Osteocyte (in vitro differentiated cells): ENCODE measurements at regions not wholly inside any gene's neighbourhood (a gene's known extent, or its start where the extent isn't known, plus 50 kb on each side); places are given as distances from the start of the nearest gene placed in this dataset.

Source experiments
- DNase-seq: peaks from one replicate; pipeline ENCODE4 v3.0.0; 2021; ENCODE audit warnings: mixed read lengths; ENCODE audit not compliant: unreplicated experiment; ENCODE audit errors: extremely low spot score
- H3K27ac Mint-ChIP-seq: one replicate; pipeline ENCODE4 v1.8.0; 2021; ENCODE audit warnings: mild to moderate bottlenecking, mixed read lengths; ENCODE audit not compliant: unreplicated experiment
- H3K27me3 Mint-ChIP-seq: one replicate; pipeline ENCODE4 v1.8.0; 2021; ENCODE audit warnings: mixed read lengths; ENCODE audit not compliant: unreplicated experiment
- H3K36me3 Mint-ChIP-seq: one replicate; pipeline ENCODE4 v1.8.0; 2021; ENCODE audit warnings: mixed read lengths; ENCODE audit not compliant: unreplicated experiment
- H3K4me1 Mint-ChIP-seq: one replicate; pipeline ENCODE4 v1.8.0; 2021; ENCODE audit warnings: mixed read lengths; ENCODE audit not compliant: unreplicated experiment
- H3K4me3 Mint-ChIP-seq: one replicate; pipeline ENCODE4 v1.8.0; 2021; ENCODE audit warnings: mild to moderate bottlenecking, moderate library complexity, mixed read lengths; ENCODE audit not compliant: unreplicated experiment
- H3K9me3 Mint-ChIP-seq: one replicate; pipeline ENCODE4 v1.8.0; 2021; ENCODE audit warnings: mixed read lengths; ENCODE audit not compliant: unreplicated experiment
- CTCF ChIP-seq: fragments of 200-600 bp; sonication (generic); IDR thresholded peaks from 2 replicates; pipeline ENCODE4 v1.5.0; 2021; ENCODE audit warnings: antibody characterized with exemption, mild to moderate bottlenecking, moderate library complexity

- peaks cover 10% of the 10 kb centered on the region for H3K9me3 Mint-ChIP-seq
- TF ChIP-seq CTCF, result no peak
- no peak overlapping the region for H3K4me3 Mint-ChIP-seq
- H3K27me3 Mint-ChIP-seq, result no peaks in the 10 kb centered on the region
- H3K36me3 Mint-ChIP-seq, result no peaks in the 10 kb centered on the region
- H3K27ac Mint-ChIP-seq, result no peak overlapping the region
- DNase-seq, result no peak
- H3K4me1 Mint-ChIP-seq, result no peaks in the 10 kb centered on the region
Measured at GRCh38 chr6:115241373-115241772, 819.3 kb downstream of the FRK start.

- Mint-ChIP-seq H3K4me3 (no peak overlapping the region), H3K9me3 (peaks cover 7% of the 10 kb centered on the region), H3K36me3 (no peaks in the 10 kb centered on the region), H3K27ac (no peak overlapping the region), H3K4me1 (no peaks in the 10 kb centered on the region), H3K27me3 (no peaks in the 10 kb centered on the region)
- no peak for TF ChIP-seq CTCF
- no peak for DNase-seq
Measured at GRCh38 chr6:115221198-115221597, 839.5 kb downstream of the FRK start.

- no peak overlapping the region for H3K27ac Mint-ChIP-seq
- H3K4me3 Mint-ChIP-seq, result no peak overlapping the region
- no peaks in the 10 kb centered on the region for H3K36me3 Mint-ChIP-seq
- no peak for DNase-seq
- TF ChIP-seq CTCF, result no peak
- H3K27me3 Mint-ChIP-seq, result no peaks in the 10 kb centered on the region
- H3K9me3 Mint-ChIP-seq, result peaks cover 7% of the 10 kb centered on the region
- H3K4me1 Mint-ChIP-seq, result no peaks in the 10 kb centered on the region
Measured at GRCh38 chr6:115220551-115221159, 840.0 kb downstream of the FRK start.

- peaks cover 7% of the 10 kb centered on the region for H3K9me3 Mint-ChIP-seq
- no peaks in the 10 kb centered on the region for H3K4me1 Mint-ChIP-seq
- no peak overlapping the region for H3K4me3 Mint-ChIP-seq
- no peak overlapping the region for H3K27ac Mint-ChIP-seq
- no peaks in the 10 kb centered on the region for H3K36me3 Mint-ChIP-seq
- TF ChIP-seq CTCF, result no peak
- no peak for DNase-seq
- no peaks in the 10 kb centered on the region for H3K27me3 Mint-ChIP-seq
Measured at GRCh38 chr6:115219645-115220044, 841.0 kb downstream of the FRK start.

- no peak for DNase-seq
- no peaks in the 10 kb centered on the region for H3K27me3 Mint-ChIP-seq
Measured at GRCh38 chr6:115216835-115217234, 843.9 kb downstream of the FRK start.

More at GRCh38 chr6:115216835-115217234, 843.9 kb downstream of the FRK start:
- no peaks in the 10 kb centered on the region for H3K36me3 Mint-ChIP-seq
- H3K4me1 Mint-ChIP-seq, result no peaks in the 10 kb centered on the region
- H3K9me3 Mint-ChIP-seq, result peaks cover under 1% of the 10 kb centered on the region
- H3K4me3 Mint-ChIP-seq, result no peak overlapping the region
- no peak for TF ChIP-seq CTCF
- H3K27ac Mint-ChIP-seq, result no peak overlapping the region
